ENCODE measurements at regions not wholly inside any gene's neighbourhood (a gene's known extent, or its start where the extent isn't known, plus 50 kb on each side); places are given as distances from the start of the nearest gene placed in this dataset.

- H3K36me3 ChIP-seq: no peaks in the 10 kb centered on the region
- no peak for DNase-seq
- H3K4me1 ChIP-seq: no peaks in the 10 kb centered on the region
- TF ChIP-seq, protein P1, sequence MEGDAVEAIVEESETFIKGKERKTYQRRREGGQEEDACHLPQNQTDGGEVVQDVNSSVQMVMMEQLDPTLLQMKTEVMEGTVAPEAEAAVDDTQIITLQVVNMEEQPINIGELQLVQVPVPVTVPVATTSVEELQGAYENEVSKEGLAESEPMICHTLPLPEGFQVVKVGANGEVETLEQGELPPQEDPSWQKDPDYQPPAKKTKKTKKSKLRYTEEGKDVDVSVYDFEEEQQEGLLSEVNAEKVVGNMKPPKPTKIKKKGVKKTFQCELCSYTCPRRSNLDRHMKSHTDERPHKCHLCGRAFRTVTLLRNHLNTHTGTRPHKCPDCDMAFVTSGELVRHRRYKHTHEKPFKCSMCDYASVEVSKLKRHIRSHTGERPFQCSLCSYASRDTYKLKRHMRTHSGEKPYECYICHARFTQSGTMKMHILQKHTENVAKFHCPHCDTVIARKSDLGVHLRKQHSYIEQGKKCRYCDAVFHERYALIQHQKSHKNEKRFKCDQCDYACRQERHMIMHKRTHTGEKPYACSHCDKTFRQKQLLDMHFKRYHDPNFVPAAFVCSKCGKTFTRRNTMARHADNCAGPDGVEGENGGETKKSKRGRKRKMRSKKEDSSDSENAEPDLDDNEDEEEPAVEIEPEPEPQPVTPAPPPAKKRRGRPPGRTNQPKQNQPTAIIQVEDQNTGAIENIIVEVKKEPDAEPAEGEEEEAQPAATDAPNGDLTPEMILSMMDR (IDR thresholded peaks at IDR 0.05; ENCODE audit: low read depth, low read length): no peak
- H3K9me3 ChIP-seq: no peaks in the 10 kb centered on the region
- no peaks in the 10 kb centered on the region for H3K27me3 ChIP-seq
- H3K4me3 ChIP-seq (ENCODE audit: low read depth, low read length): no peak overlapping the region
Observed at GRCh38 chr6:164230259-164230658, 815.7 kb downstream of the QKI start.

GRCh38 chr6:164229716-164230115 lies 815.2 kb downstream of the QKI start:
- Histone ChIP-seq H3K4me3 (ENCODE audit: low read depth, low read length) (no peak overlapping the region), H3K9me3 (no peaks in the 10 kb centered on the region), H3K27me3 (no peaks in the 10 kb centered on the region), H3K4me1 (no peaks in the 10 kb centered on the region), H3K36me3 (no peaks in the 10 kb centered on the region)
- TF ChIP-seq, protein P1 (IDR thresholded peaks at IDR 0.05; ENCODE audit: low read depth, low read length): no peak
- DNase-seq: no peak

GRCh38 chr6:164227952-164228522 lies 813.5 kb downstream of the QKI start:
- Histone ChIP-seq H3K27me3 (no peaks in the 10 kb centered on the region), H3K4me3 (ENCODE audit: low read depth, low read length) (no peak overlapping the region), H3K36me3 (no peaks in the 10 kb centered on the region), H3K9me3 (no peaks in the 10 kb centered on the region), H3K4me1 (no peaks in the 10 kb centered on the region)
- TF ChIP-seq, protein P1 (IDR thresholded peaks at IDR 0.05; ENCODE audit: low read depth, low read length): no peak
- DNase-seq: no peak

DNA sequence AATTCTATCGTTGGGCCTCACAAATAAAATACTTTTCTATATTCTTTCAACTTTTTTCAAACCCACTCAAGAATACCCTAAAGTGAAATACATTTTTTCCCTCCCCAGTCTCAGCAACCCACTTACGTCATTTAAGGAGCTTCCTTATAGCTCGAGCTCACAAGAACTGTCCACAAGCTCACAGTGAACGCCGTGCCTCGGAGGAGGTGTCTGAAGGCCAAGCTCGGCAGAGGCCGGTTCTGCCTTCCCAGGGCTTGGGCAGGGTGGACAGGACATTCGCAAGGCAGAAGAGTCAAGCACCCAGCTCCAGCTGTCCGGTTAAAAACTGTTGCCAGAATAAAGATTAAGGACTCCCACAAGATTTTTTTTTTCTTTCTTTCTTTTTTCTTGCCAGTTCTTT lies 802.3 kb downstream of the QKI start:
- Histone ChIP-seq H3K4me3 (ENCODE audit: low read depth, low read length) (no peak overlapping the region), H3K36me3 (no peaks in the 10 kb centered on the region), H3K4me1 (peaks cover 8% of the 10 kb centered on the region; the same call in 1 of the 2 replicates), H3K9me3 (no peaks in the 10 kb centered on the region), H3K27me3 (no peaks in the 10 kb centered on the region)
- TF ChIP-seq, protein P1 (IDR thresholded peaks at IDR 0.05; ENCODE audit: low read depth, low read length): no peak
- DNase-seq: peak; percentile 19

DNA sequence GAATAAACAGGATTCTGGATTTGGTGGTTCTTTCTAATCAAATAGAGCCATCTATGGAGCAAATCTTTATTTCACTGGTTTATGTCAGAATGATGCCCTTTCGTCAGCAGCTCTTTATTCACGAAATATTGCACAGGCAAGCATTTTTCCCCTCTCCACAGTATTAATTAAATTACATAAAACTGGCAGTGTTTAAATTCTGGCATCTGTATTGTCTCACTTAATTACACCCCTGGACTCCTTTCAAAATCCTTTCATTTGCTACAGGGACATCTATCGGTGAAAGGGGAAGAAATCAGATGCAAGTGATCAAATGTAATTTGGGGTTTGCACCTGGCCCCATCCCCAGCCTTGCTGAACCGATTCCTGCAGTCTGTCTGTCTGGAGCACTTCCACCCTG lies 801.9 kb downstream of the QKI start:
- H3K4me3 ChIP-seq (ENCODE audit: low read depth, low read length): no peak overlapping the region
- peaks cover 8% of the 10 kb centered on the region; the same call in 1 of the 2 replicates for H3K4me1 ChIP-seq
- H3K27me3 ChIP-seq: no peaks in the 10 kb centered on the region
- DNase-seq: peak; percentile 18
- H3K36me3 ChIP-seq: no peaks in the 10 kb centered on the region
- TF ChIP-seq, protein P1 (IDR thresholded peaks at IDR 0.05; ENCODE audit: low read depth, low read length): peak; percentile 47
- H3K9me3 ChIP-seq: no peaks in the 10 kb centered on the region

- no peak for DNase-seq
- TF ChIP-seq, protein P1 (IDR thresholded peaks at IDR 0.05; ENCODE audit: low read depth, low read length): no peak
- Histone ChIP-seq H3K4me3 (ENCODE audit: low read depth, low read length) (no peak overlapping the region), H3K36me3 (no peaks in the 10 kb centered on the region), H3K27me3 (no peaks in the 10 kb centered on the region), H3K4me1 (peaks cover 8% of the 10 kb centered on the region; the same call in 1 of the 2 replicates), H3K9me3 (no peaks in the 10 kb centered on the region)
Observed at GRCh38 chr6:164214066-164214465, 799.5 kb downstream of the QKI start.
